Activated CD4-positive, alpha-beta T cell treated with anti-CD3 and anti-CD28 coated beads, Interleukin-2, Interleukin-4, amounts not matched to agents 100 ng/mL and 50 ng/mL, durations not matched to agents 16 hours and 8 hours (primary cell): ENCODE measurements at regions not wholly inside any gene's neighbourhood (a gene's known extent, or its start where the extent isn't known, plus 50 kb on each side); places are given as distances from the start of the nearest gene placed in this dataset.
"Not testable (repeated sequence)": the region's sequence is repeated elsewhere in the genome, so short reads cannot be mapped to it uniquely, and the experiment has no call there.

Experiments used
- DNase-seq: peaks from one replicate; pipeline ENCODE4 v3.0.0-alpha.2; 2020; ENCODE audit warnings: low spot score

- not testable (repeated sequence) for DNase-seq
Measured at GRCh38 chr4:120200573-120201110, 134.0 kb upstream of the MAD2L1 start.

DNA sequence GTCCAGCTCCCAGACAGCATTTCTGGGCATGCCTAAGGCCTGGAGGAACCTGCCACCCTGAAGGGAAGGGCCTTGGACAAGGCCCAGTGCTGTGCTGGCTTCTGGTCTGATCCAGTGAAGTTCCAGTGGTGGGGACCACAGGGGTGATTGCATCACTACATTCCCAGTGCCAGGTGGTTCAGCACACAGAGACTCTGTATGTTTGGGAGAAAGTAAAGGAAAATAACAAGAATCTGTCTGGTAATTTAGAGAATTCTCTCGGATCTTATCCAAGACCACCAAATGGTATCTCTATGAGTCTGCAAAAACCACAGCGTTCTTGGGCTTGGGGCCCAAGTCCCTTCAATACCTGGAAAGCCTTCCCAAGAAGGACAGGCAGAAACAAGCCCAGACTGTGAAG, 131.8 kb upstream of the MAD2L1 start:
- no peak for DNase-seq

DNA sequence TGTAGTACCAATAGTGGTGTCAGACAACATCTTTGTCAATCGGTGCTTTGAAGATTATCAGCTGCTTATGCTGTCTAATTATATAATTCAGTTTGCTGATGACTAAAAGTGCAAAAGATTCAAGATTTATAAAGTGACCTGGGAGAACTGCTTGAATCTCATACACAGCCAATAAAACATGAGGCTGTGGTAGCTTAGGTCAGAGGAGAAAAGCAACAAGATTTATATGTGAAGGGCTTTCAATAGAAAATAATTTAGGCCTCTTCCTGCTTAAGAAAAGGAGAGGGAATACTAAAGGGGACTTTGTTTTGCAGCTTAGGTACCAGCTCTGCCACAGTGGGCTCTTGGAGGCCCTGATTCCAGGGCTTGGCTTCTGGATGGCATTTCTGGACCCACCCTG, 111.0 kb upstream of the MAD2L1 start:
- no peak for DNase-seq

DNA sequence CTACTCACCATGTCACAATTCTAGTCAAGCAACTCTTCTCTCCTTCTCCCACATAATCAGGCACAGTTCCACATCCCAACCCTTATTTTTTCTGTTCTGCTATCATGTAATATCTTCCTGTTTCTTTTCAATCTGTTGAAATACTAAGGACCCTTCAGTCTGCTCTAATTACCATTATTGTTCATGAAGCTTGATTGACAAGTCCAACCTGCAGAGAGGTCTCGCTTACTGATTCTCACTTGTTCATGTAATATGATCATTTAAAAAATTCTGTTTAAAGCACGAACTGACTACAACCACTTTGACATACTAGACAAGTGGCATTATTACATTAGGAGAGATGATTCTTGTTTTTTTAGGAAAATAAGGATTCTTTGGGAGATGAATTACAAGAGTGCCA, 108.6 kb upstream of the MAD2L1 start:
- no peak for DNase-seq

DNA sequence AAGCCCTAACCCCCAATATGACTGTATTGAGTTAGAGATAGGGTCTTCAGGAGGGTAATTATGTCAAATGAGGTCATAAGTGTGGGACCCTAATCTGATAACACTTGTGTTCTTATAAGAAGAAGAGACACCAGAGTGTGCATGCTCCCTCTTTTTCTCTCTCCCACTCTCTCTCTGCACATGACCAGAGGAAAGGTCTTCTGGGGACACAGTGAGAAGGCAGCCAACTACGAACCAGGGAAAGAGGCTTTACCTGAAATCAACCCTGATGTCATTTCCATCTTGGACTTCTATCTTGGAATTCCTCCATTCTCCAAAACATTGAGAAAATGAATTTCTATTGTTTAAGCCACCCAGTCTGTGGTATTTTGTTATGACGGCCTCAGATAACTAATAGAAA, 97.2 kb upstream of the MAD2L1 start:
- no peak for DNase-seq

- no peak for DNase-seq
Measured at GRCh38 chr4:120158841-120159463, 92.3 kb upstream of the MAD2L1 start.

DNA sequence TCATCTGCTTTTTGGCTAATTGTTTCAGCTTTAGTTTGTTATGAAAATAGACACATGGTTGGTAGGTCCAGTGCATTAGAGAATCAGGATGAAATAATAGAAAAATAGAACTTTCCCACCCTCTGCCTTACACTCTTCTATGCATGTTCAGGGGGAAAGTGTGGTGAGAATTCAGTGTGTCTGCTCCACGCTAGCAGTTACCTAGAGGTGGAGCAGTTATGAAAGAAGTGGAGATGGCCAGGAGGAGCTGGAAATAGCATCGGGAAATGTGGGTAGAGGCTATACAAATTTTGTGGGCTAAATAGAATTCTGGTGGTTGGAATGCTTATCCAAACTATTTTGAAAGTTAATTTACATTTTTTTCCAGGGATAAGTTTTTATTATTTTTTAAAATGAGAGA, 91.4 kb upstream of the MAD2L1 start:
- no peak for DNase-seq

GRCh38 chr4:120156120-120156718, 89.6 kb upstream of the MAD2L1 start:
- DNase-seq, result peak; percentile 60

- DNase-seq, result no peak
Measured at GRCh38 chr4:120155287-120155686, 88.6 kb upstream of the MAD2L1 start.

GRCh38 chr4:120144634-120145033, 78.0 kb upstream of the MAD2L1 start:
- no peak for DNase-seq

GRCh38 chr4:120144041-120144440, 77.4 kb upstream of the MAD2L1 start:
- no peak for DNase-seq

- no peak for DNase-seq
Measured at GRCh38 chr4:120139392-120139791, 72.7 kb upstream of the MAD2L1 start.

GRCh38 chr4:120132935-120133334, 66.3 kb upstream of the MAD2L1 start:
- no peak for DNase-seq

- DNase-seq, result no peak
Measured at GRCh38 chr4:120130786-120131185, 64.1 kb upstream of the MAD2L1 start.
